ENCODE measurements at regions not wholly inside any gene's neighbourhood (a gene's known extent, or its start where the extent isn't known, plus 50 kb on each side); places are given as distances from the start of the nearest gene placed in this dataset.

GRCh38 chr6:44665143-44665542, 277.6 kb downstream of the CDC5L start:
- no peak for DNase-seq

GRCh38 chr6:44665683-44666082, 278.2 kb downstream of the CDC5L start:
- DNase-seq = no peak

GRCh38 chr6:44666324-44666723, 278.8 kb downstream of the CDC5L start:
- DNase-seq = no peak

- no peak for DNase-seq
Measured at GRCh38 chr6:44667226-44667625, 279.7 kb downstream of the CDC5L start.

GRCh38 chr6:44667668-44668390, 280.3 kb downstream of the CDC5L start:
- DNase-seq = peak; percentile 69

GRCh38 chr6:44668391-44668930, 281.0 kb downstream of the CDC5L start:
- DNase-seq = no peak

- DNase-seq = no peak
Measured at GRCh38 chr6:44668976-44669934, 281.7 kb downstream of the CDC5L start.

- no peak for DNase-seq
Measured at GRCh38 chr6:44670146-44670545, 282.6 kb downstream of the CDC5L start.

GRCh38 chr6:44671333-44671732, 283.8 kb downstream of the CDC5L start:
- DNase-seq = no peak

GRCh38 chr6:44672086-44672485, 284.6 kb downstream of the CDC5L start:
- DNase-seq = no peak

GRCh38 chr6:44672841-44673240, 285.3 kb downstream of the CDC5L start:
- no peak for DNase-seq

GRCh38 chr6:44674226-44675155, 287.0 kb downstream of the CDC5L start:
- peak; percentile 25 for DNase-seq

- DNase-seq = no peak
Measured at GRCh38 chr6:44675449-44675848, 287.9 kb downstream of the CDC5L start.

GRCh38 chr6:44676246-44676790, 288.8 kb downstream of the CDC5L start:
- peak; percentile 10 for DNase-seq

- no peak for DNase-seq
Measured at GRCh38 chr6:44676826-44677433, 289.4 kb downstream of the CDC5L start.

GRCh38 chr6:44678252-44678935, 290.9 kb downstream of the CDC5L start:
- no peak for DNase-seq

GRCh38 chr6:44679438-44680201, 292.1 kb downstream of the CDC5L start:
- DNase-seq = no peak

GRCh38 chr6:44680202-44680720, 292.8 kb downstream of the CDC5L start:
- no peak for DNase-seq

- DNase-seq = no peak
Measured at GRCh38 chr6:44681761-44682160, 294.3 kb downstream of the CDC5L start.

GRCh38 chr6:44682280-44682679, 294.8 kb downstream of the CDC5L start:
- no peak for DNase-seq
